HuH-7 (cell line): ENCODE measurements at regions not wholly inside any gene's neighbourhood (a gene's known extent, or its start where the extent isn't known, plus 50 kb on each side); places are given as distances from the start of the nearest gene placed in this dataset.

Source experiments
- DNase-seq: peaks from one replicate; pipeline ENCODE4 v3.0.0; 2011; ENCODE audit warnings: low spot score

- DNase-seq: no peak
Observed at GRCh38 chr18:47470941-47471340, 219.5 kb upstream of the SKOR2 start.

GRCh38 chr18:47469576-47469975 lies 218.1 kb upstream of the SKOR2 start:
- DNase-seq: no peak

- no peak for DNase-seq
Observed at GRCh38 chr18:47461977-47462376, 210.5 kb upstream of the SKOR2 start.

GRCh38 chr18:47461406-47461948 lies 210.0 kb upstream of the SKOR2 start:
- DNase-seq: no peak

- DNase-seq: no peak
Observed at GRCh38 chr18:47458483-47458882, 207.0 kb upstream of the SKOR2 start.

GRCh38 chr18:47457614-47458013 lies 206.2 kb upstream of the SKOR2 start:
- no peak for DNase-seq

- DNase-seq: no peak
Observed at GRCh38 chr18:47453038-47453437, 201.6 kb upstream of the SKOR2 start.

GRCh38 chr18:47448956-47449355 lies 197.5 kb upstream of the SKOR2 start:
- DNase-seq: no peak

GRCh38 chr18:47441914-47442313 lies 190.5 kb upstream of the SKOR2 start:
- DNase-seq: no peak

- DNase-seq: no peak
Observed at GRCh38 chr18:47438001-47438400, 186.5 kb upstream of the SKOR2 start.

GRCh38 chr18:47436871-47437270 lies 185.4 kb upstream of the SKOR2 start:
- no peak for DNase-seq

- DNase-seq: no peak
Observed at GRCh38 chr18:47434214-47434746, 182.8 kb upstream of the SKOR2 start.

- DNase-seq: no peak
Observed at GRCh38 chr18:47427923-47428637, 176.6 kb upstream of the SKOR2 start.

- no peak for DNase-seq
Observed at GRCh38 chr18:47427072-47427471, 175.6 kb upstream of the SKOR2 start.

- DNase-seq: no peak
Observed at GRCh38 chr18:47425365-47425764, 173.9 kb upstream of the SKOR2 start.

- DNase-seq: no peak
Observed at GRCh38 chr18:47422524-47422923, 171.1 kb upstream of the SKOR2 start.

- DNase-seq: no peak
Observed at GRCh38 chr18:47420130-47420529, 168.7 kb upstream of the SKOR2 start.

- DNase-seq: no peak
Observed at GRCh38 chr18:47418746-47419145, 167.3 kb upstream of the SKOR2 start.

GRCh38 chr18:47417807-47418206 lies 166.3 kb upstream of the SKOR2 start:
- DNase-seq: no peak

- no peak for DNase-seq
Observed at GRCh38 chr18:47415881-47416280, 164.4 kb upstream of the SKOR2 start.

GRCh38 chr18:47413327-47413726 lies 161.9 kb upstream of the SKOR2 start:
- DNase-seq: no peak

GRCh38 chr18:47412924-47413323 lies 161.5 kb upstream of the SKOR2 start:
- DNase-seq: no peak

GRCh38 chr18:47411159-47411558 lies 159.7 kb upstream of the SKOR2 start:
- DNase-seq: no peak

GRCh38 chr18:47410139-47410538 lies 158.7 kb upstream of the SKOR2 start:
- no peak for DNase-seq
